ENCODE measurements at regions not wholly inside any gene's neighbourhood (a gene's known extent, or its start where the extent isn't known, plus 50 kb on each side); places are given as distances from the start of the nearest gene placed in this dataset.

- Histone ChIP-seq H3K27me3 (peaks cover 0 to 10% (median 0%) of the 10 kb centered on the region in 9 donors), H3K4me1 (peaks cover 0 to 4% (median 0%) of the 10 kb centered on the region in 12 donors), H3K36me3 (no peaks in the 10 kb centered on the region), H3K9me3 (no peaks in the 10 kb centered on the region), H3K4me3 (no peak overlapping the region), H3K27ac (no peak overlapping the region)
- DNase-seq (no peak), ATAC-seq (no peak)
- no peak for TF ChIP-seq CTCF (IDR thresholded peaks at IDR 0.05)
- no peak for TF ChIP-seq POLR2A (IDR thresholded peaks at IDR 0.05)
- intact Hi-C loops (cut with DNase I): no loop called here
Observed at GRCh38 chr1:21352586-21352985, 62.3 kb upstream of the ECE1 start.

- ATAC-seq: no peak
- Histone ChIP-seq H3K27me3 (peaks cover 0 to 14% (median 0%) of the 10 kb centered on the region in 9 donors), H3K36me3 (no peaks in the 10 kb centered on the region), H3K4me3 (no peak overlapping the region), H3K9me3 (no peaks in the 10 kb centered on the region), H3K4me1 (peaks cover 0 to 4% (median 0%) of the 10 kb centered on the region in 12 donors), H3K27ac (no peak overlapping the region)
- no peak for DNase-seq
- 70 to 77% (median 73%) methylated on average over 6 of the region's 6 CpGs for WGBS, 4 donors
- intact Hi-C loops (cut with DNase I): no loop called here
- TF ChIP-seq POLR2A (IDR thresholded peaks at IDR 0.05): no peak
- no peak for TF ChIP-seq CTCF (IDR thresholded peaks at IDR 0.05)
Observed at GRCh38 chr1:21351901-21352300, 61.6 kb upstream of the ECE1 start.

GRCh38 chr1:21350202-21350885 lies 60.1 kb upstream of the ECE1 start:
- H3K4me3 ChIP-seq: no peak overlapping the region
- 83 to 91% (median 88%) methylated on average over 11 of the region's 11 CpGs for WGBS, 4 donors
- intact Hi-C loops (cut with DNase I): no loop called here

DNA sequence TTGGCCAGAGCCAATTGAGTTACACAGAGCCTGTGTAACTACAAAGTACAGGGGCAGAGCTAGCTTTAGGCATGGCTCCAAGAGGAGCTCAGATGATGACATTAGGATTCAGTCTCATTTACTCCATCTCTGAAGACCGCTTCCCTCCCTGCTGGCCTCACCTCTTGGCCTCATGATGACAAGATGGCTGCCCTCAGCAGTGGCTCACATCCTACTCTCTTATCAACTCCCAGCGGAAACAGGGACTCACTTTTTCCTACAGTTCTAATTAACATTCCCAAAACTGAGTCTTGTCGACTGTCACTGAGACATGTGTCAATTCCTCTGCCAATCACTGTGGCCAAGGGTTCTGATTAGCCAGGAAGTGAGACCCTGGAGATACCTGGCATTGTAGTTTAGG lies 59.4 kb upstream of the ECE1 start:
- H3K27ac ChIP-seq: no peak overlapping the region
- intact Hi-C loops (cut with DNase I): loop anchor here in 3 of 10 donors (5.0 kb wide), 2 partner anchors 87 to 92 kb away; no protein-coding TSS in a partner anchor
- H3K27me3 ChIP-seq: peaks cover 0 to 22% (median 0%) of the 10 kb centered on the region in 9 donors
- DNase-seq: no peak
- TF ChIP-seq CTCF (IDR thresholded peaks at IDR 0.05): no peak
- no peak for TF ChIP-seq POLR2A (IDR thresholded peaks at IDR 0.05)
- peaks cover 0 to 13% (median 0%) of the 10 kb centered on the region in 12 donors for H3K4me1 ChIP-seq
- 59 to 67% (median 65%) methylated on average over 3 of the region's 3 CpGs for WGBS, 4 donors
- ATAC-seq: no peak
- H3K36me3 ChIP-seq: no peaks in the 10 kb centered on the region
- H3K4me3 ChIP-seq: no peak overlapping the region
- no peaks in the 10 kb centered on the region for H3K9me3 ChIP-seq

More at GRCh38 chr1:21350202-21350885, 60.1 kb upstream of the ECE1 start:
- H3K27me3 ChIP-seq: peaks cover 0 to 22% (median 0%) of the 10 kb centered on the region in 9 donors
- H3K36me3 ChIP-seq: no peaks in the 10 kb centered on the region
- ATAC-seq (no peak), DNase-seq (peak in 1 of 5 donors; percentile 40)
- H3K9me3 ChIP-seq: no peaks in the 10 kb centered on the region
- no peak for TF ChIP-seq CTCF (IDR thresholded peaks at IDR 0.05)
- TF ChIP-seq POLR2A (IDR thresholded peaks at IDR 0.05): no peak
- H3K27ac ChIP-seq: no peak overlapping the region
- H3K4me1 ChIP-seq: peaks cover 0 to 10% (median 0%) of the 10 kb centered on the region in 12 donors

All from heart left ventricle (tissue), 16 donors.